ENCODE measurements at regions not wholly inside any gene's neighbourhood (a gene's known extent, or its start where the extent isn't known, plus 50 kb on each side); places are given as distances from the start of the nearest gene placed in this dataset.
"Not testable (repeated sequence)": the region's sequence is repeated elsewhere in the genome, so short reads cannot be mapped to it uniquely, and the experiment has no call there.

DNA sequence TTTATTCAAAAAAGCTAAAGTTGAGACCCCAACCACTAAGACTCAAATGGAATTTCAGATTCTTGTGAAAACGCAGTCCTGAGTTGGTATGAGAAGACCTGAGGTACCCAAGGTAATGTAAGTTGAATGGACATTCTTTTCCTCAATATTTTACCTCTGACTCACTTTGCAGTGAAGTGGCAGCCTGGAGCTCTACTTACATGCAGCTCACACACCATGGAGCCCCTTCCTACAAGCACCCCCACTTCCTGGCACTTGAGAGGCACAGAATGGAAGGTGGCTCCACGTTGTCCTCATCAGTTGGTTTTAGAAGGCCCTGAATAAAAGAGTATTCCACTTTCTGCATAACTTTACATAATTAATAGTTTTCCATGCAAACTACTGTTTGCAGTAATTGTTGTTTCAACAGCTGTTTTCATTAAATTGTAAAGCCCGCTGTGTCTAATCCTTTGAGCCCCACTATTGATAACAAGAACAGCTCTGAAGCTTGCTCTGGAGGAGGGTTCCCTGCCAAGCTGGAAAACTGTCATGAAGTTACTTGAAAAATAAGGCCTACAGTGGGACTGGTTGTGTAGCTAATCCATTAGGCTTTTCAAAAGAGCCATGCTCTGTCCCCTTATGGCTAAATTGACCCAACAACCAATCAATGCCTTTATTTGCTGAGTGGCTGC is 102.2 kb upstream of the SPATA31D4 start:
- intact Hi-C loops (cut with DNase I; ENCODE audit: low total_unique reads): no loop called here
- 89 to 94% (median 91%) methylated on average over 3 of the region's 3 CpGs for WGBS, 5 donors
- no peak overlapping the region for H3K4me3 ChIP-seq
- no peaks in the 10 kb centered on the region for H3K27me3 ChIP-seq (replicated peaks in 1 of 7)
- DNase-seq: no peak
- TF ChIP-seq POLR2AphosphoS5 (IDR thresholded peaks at IDR 0.05) (no peak), POLR2A (IDR thresholded peaks at IDR 0.05) (no peak)
- TF ChIP-seq, protein P1, sequence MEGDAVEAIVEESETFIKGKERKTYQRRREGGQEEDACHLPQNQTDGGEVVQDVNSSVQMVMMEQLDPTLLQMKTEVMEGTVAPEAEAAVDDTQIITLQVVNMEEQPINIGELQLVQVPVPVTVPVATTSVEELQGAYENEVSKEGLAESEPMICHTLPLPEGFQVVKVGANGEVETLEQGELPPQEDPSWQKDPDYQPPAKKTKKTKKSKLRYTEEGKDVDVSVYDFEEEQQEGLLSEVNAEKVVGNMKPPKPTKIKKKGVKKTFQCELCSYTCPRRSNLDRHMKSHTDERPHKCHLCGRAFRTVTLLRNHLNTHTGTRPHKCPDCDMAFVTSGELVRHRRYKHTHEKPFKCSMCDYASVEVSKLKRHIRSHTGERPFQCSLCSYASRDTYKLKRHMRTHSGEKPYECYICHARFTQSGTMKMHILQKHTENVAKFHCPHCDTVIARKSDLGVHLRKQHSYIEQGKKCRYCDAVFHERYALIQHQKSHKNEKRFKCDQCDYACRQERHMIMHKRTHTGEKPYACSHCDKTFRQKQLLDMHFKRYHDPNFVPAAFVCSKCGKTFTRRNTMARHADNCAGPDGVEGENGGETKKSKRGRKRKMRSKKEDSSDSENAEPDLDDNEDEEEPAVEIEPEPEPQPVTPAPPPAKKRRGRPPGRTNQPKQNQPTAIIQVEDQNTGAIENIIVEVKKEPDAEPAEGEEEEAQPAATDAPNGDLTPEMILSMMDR (IDR thresholded peaks at IDR 0.05 in 8 of 11, conservative IDR thresholded peaks at IDR 0.05 in 3 of 11): no peak
- H3K36me3 ChIP-seq: no peaks in the 10 kb centered on the region
- peaks cover 0 to 23% (median 2%) of the 10 kb centered on the region in 6 donors for H3K4me1 ChIP-seq
- no peak overlapping the region for H3K27ac ChIP-seq
- H3K9me3 ChIP-seq: no peaks in the 10 kb centered on the region

DNA sequence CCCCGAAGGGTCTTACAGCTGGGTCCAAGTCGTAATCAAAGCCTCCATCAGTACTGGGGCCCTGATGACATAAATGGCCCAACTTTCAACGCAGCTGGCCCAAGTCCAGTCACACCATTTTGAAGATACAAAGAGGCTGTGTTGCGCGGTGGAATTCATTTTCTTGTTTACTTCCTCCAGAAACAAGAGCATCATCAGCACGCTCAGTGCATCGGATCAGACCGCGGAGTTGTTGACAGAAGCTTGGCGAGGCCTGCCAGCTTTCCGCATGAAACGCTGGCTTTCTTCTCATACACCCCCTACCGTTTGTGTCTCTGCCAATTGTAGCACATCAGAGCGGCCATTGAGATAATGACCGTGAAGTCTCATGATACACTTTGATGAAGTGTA is 101.7 kb upstream of the SPATA31D4 start:
- Histone ChIP-seq H3K4me1 (peaks cover 0 to 23% (median 2%) of the 10 kb centered on the region in 6 donors), H3K27me3 (replicated peaks in 1 of 7) (no peaks in the 10 kb centered on the region), H3K4me3 (no peak overlapping the region), H3K9me3 (no peaks in the 10 kb centered on the region), H3K27ac (no peak overlapping the region), H3K36me3 (no peaks in the 10 kb centered on the region)
- DNase-seq: no peak
- intact Hi-C loops (cut with DNase I; ENCODE audit: low total_unique reads): no loop called here
- TF ChIP-seq POLR2AphosphoS5 (IDR thresholded peaks at IDR 0.05) (no peak), POLR2A (IDR thresholded peaks at IDR 0.05) (no peak)
- TF ChIP-seq, protein P1 (IDR thresholded peaks at IDR 0.05 in 8 of 11, conservative IDR thresholded peaks at IDR 0.05 in 3 of 11): no peak
- 94 to 96% (median 95%) methylated on average over 15 of the region's 15 CpGs for WGBS, 5 donors

DNA sequence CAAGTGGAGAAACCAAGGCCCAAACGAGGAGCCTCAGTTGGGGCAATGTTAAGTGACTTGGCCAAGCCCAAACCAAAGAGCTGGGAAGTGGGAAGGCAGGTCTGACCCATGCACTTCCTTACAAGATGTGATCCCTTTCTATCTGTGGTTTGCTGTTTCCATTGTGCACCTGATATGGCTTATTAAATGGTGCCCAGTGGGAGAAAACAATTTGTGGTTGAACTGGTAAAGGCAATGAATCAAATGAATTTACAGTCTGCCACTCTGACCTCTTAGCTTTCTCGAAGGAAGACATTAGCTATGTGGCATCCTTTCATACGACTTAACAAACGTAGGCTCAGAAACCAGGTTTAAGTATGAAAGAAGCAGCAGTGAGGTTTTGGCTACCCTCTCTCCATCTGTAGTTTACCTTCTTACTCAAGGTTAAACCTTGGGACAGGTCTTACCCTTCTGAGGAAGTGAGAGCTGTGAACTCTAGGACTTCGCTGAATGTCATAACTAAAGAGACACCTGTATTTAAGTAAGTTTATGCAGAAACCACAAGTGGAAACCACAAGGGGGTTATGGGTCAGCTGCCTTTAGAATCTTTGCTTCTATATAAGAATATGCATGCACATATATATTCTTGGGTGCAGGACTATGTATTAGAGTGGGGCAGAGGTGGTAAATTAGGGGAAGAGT is 100.5 kb upstream of the SPATA31D4 start:
- intact Hi-C loops (cut with DNase I; ENCODE audit: low total_unique reads): no loop called here
- H3K4me3 ChIP-seq: no peak overlapping the region
- DNase-seq: no peak
- TF ChIP-seq POLR2A (IDR thresholded peaks at IDR 0.05) (no peak), POLR2AphosphoS5 (IDR thresholded peaks at IDR 0.05) (no peak)
- TF ChIP-seq, protein P1 (IDR thresholded peaks at IDR 0.05 in 8 of 11, conservative IDR thresholded peaks at IDR 0.05 in 3 of 11): no peak
- H3K9me3 ChIP-seq: no peaks in the 10 kb centered on the region
- H3K36me3 ChIP-seq: no peaks in the 10 kb centered on the region
- WGBS, 5 donors: 46 to 58% (median 54%) methylated on average over 5 of the region's 5 CpGs
- H3K27ac ChIP-seq: no peak overlapping the region
- no peaks in the 10 kb centered on the region for H3K27me3 ChIP-seq (replicated peaks in 1 of 7)
- H3K4me1 ChIP-seq: peaks cover 0 to 23% (median 2%) of the 10 kb centered on the region in 6 donors

DNA sequence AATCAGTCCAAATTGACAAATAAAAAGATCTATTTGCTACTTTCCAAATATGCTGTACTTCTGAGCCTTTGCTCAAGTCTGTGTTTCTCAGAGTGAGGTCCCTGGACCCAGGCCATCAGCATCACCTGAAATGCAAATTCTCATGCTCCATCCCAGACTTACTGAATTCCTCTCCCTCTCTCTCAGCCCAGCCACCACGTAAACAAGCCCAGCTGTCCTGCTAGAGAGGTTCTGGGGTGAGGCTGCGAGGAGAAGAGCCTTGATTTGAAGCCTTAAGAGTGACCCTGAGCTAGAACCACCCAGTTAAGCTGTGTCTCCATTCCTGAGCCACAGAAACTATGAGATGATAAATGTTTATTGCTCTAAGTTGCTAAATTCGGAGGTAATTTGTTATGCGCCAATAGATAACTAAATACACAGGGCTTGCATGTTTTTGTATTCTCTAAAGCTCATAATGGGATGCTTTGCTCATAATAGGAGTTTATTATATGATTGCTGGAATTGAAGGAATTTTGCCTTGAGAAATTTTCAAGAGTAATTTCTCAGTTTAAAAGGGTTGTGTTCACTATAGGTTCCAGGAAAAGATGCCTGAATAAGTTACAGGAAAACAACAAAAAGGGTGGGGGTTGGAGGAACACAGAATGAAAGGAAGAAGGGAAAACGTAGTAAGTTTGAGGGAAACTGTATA is 98.9 kb upstream of the SPATA31D4 start:
- no peak overlapping the region for H3K27ac ChIP-seq
- TF ChIP-seq, protein P1 (IDR thresholded peaks at IDR 0.05 in 8 of 11, conservative IDR thresholded peaks at IDR 0.05 in 3 of 11): no peak
- TF ChIP-seq POLR2A (IDR thresholded peaks at IDR 0.05) (no peak), POLR2AphosphoS5 (IDR thresholded peaks at IDR 0.05) (no peak)
- H3K4me3 ChIP-seq: no peak overlapping the region
- H3K4me1 ChIP-seq: peaks cover 0 to 23% (median 2%) of the 10 kb centered on the region in 6 donors
- intact Hi-C loops (cut with DNase I; ENCODE audit: low total_unique reads): no loop called here
- DNase-seq: no peak
- no peaks in the 10 kb centered on the region for H3K27me3 ChIP-seq (replicated peaks in 1 of 7)
- H3K36me3 ChIP-seq: no peaks in the 10 kb centered on the region
- WGBS, 5 donors: 64 to 83% (median 76%) methylated on average over 5 of the region's 5 CpGs
- no peaks in the 10 kb centered on the region for H3K9me3 ChIP-seq

DNA sequence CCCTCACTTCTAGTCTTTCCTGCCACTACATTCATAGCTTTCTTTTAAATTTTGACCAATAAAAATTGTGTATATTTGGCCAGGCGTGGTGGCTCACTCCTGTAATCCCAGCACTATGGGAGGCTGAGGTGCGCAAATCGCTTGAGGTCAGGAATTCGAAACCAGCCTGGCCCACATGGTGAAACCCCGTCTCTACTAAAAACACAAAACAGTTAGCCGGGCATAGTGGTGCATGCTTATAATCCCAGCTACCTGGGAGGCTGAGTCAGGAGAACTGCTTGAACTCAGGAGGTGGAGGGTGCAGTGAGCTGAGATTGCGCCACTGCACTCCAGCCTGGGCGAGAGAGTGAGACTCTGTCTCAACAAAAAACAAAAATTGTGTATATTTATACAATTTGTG is 97.8 kb upstream of the SPATA31D4 start:
- 92 to 97% (median 94%) methylated on average over 8 of the region's 8 CpGs for WGBS, 5 donors
- H3K36me3 ChIP-seq; H3K4me3 ChIP-seq; intact Hi-C loops (cut with DNase I; ENCODE audit: low total_unique reads); H3K27me3 ChIP-seq (replicated peaks in 1 of 7); H3K27ac ChIP-seq; H3K9me3 ChIP-seq; DNase-seq: not testable (repeated sequence)
- H3K4me1 ChIP-seq: peaks cover 0 to 23% (median 2%) of the 10 kb centered on the region in 6 donors
